Retina (tissue), 1 donor: ENCODE measurements at regions not wholly inside any gene's neighbourhood (a gene's known extent, or its start where the extent isn't known, plus 50 kb on each side); places are given as distances from the start of the nearest gene placed in this dataset.
"Not testable (repeated sequence)": the region's sequence is repeated elsewhere in the genome, so short reads cannot be mapped to it uniquely, and the experiment has no call there.

Experiments used
- DNase-seq: peaks from one replicate; pipeline ENCODE4 v3.0.0-alpha.2; 2016

DNA sequence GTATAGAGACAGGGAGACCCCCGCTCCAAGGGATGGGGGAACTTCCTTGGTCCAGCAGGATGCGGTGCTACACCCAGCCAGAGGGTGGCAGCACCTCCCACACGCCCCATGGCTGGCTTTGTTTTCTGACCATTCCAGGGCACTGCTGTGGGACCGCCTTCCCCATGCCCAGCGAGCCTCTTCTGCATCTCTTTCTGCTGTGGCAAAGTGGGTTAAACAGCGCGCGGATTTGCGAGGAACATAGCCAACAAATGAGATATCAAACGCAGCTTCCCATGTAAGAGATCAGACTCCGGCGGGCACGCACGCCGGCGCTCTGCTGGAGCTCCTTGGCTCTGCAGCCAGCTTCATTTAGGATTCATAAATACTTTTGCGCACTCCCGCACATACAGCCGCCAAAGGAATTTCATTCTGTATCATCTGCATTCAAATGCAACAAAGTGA lies 485.8 kb upstream of the CADM1 start:
- DNase-seq, result peak; percentile 56

DNA sequence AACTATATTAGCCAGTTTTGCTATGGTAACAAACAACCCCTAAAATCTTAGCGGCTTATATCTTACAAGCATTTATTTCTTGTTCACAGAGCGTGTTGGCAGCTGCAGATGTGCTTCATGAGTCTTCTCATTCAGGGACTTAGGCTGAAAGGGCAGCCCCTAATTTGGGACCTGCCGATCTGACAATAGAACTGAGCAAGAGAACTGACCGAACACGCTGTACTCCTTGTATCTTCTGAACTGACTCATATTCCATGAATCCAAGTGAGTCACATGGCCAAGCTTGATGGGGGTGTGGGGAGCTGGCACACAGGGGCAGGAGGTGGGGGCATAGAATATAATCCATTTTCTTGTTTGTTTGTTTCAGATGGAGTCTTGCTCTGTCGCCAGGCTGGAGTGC lies 481.7 kb upstream of the CADM1 start:
- no peak for DNase-seq

- no peak for DNase-seq
These were observed 480.0 kb upstream of the CADM1 start for GRCh38 chr11:115984228-115984627.

GRCh38 chr11:115982666-115983065 lies 478.5 kb upstream of the CADM1 start:
- DNase-seq, result no peak

- DNase-seq, result no peak
These were observed 477.7 kb upstream of the CADM1 start for GRCh38 chr11:115981814-115982471.

GRCh38 chr11:115981104-115981481 lies 476.9 kb upstream of the CADM1 start:
- peak; percentile 2 for DNase-seq

GRCh38 chr11:115980337-115981103 lies 476.3 kb upstream of the CADM1 start:
- peak; percentile 1 for DNase-seq

- no peak for DNase-seq
These were observed 470.5 kb upstream of the CADM1 start for GRCh38 chr11:115974703-115975102.

GRCh38 chr11:115967203-115967602 lies 463.0 kb upstream of the CADM1 start:
- DNase-seq, result not testable (repeated sequence)

- DNase-seq, result peak; percentile 52
These were observed 461.7 kb upstream of the CADM1 start for GRCh38 chr11:115965767-115966504.

DNA sequence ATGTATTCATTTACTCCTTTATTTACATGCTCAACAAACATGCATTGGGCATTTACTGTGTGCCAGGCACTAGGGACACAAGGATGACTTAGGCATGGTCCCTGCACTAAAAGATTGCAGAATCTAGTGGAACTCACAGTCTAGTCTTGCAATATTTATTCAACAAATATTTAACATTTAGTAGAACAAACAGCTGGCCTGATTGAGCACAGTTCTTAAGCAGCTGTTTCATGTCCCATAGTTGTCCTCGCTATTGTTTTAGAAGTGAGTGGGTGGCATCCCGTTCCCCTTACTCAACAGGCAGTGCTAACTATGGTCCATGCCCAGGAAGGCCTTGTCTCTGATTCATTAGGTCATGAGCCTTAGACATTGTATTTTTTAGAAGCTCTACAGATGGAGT lies 459.9 kb upstream of the CADM1 start:
- no peak for DNase-seq

DNA sequence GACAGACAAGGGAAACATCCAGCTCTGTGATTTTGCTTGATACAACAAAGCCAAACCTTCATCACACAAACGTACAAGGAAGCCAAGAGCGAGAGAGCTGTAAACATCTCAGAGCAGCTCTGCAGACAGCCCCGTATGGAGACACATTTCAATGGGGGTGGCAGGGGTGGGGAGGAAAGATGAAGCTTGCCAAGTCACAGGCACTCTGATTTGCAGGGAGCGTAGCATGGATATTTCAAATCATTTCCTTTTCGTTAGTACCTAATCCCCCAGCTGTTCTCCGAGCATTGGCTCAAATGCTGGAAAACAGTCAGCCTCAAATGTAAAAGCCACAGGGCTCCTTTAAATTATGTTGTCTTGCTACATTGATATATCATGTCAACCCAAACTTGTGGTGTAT lies 458.9 kb upstream of the CADM1 start:
- DNase-seq, result no peak

DNA sequence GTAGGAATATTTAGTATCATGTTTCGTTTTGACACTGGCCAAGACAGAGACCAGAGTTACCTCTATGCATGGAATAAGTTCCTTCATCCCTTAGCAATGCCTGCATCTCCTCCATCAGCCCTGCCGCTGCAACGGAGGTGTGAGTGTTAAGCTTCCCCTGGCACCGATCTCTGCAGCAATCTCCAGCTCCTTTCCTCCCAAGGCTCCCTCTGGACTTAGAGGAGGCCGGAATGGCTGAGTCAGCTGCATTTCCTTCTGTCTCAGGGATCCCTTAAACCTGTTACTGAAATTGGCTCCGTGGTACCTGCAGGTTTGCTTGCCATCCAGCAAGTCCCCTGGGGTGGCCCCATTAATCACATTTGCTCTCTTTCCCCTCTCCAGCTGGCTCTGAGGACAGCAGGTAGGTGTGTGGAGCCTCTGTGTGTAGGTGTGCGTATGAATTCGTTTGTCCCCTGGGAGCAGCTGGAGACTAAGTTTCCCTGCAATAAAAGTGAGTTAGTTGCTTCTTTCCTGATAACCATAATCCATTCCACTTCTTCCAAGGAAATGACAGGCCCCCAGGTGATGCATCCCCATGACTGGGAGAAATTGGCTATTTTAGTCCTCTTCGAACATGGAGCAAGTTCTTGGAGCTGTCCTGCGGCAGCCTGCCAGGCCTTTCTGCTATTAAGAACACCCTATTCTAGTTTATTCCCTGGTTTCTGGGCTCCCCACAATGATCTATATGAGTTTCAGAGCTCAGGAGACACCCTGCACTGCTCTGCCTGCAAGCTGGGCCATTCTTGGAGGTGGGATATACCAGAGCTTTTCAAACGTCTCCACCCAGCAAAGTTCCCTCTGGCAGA lies 457.2 kb upstream of the CADM1 start:
- peak; percentile 23 for DNase-seq

DNA sequence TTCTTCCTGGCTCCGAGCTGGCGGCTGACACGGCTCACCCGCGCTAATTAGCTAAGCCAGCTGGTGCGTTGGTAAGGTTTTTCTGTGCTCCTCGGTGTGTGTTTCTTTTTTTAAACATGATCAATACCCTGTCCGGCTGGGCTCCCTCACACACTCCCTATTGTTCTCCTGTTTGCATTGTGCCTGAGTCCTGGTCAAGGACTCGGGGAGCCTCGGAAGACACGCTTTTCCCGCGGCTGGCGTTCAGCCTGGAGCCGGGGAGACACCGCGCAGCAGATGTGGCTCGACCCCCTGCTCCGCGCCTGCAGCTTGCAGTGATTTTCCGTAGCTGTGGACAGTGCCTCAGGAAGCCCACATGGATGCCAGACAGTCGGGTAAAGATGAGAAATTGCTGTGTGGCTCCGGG lies 454.9 kb upstream of the CADM1 start:
- peak; percentile 51 for DNase-seq

GRCh38 chr11:115958089-115959000 lies 454.1 kb upstream of the CADM1 start:
- no peak for DNase-seq

- DNase-seq, result no peak
These were observed 451.6 kb upstream of the CADM1 start for GRCh38 chr11:115955803-115956202.

GRCh38 chr11:115950660-115951059 lies 446.4 kb upstream of the CADM1 start:
- DNase-seq, result no peak

GRCh38 chr11:115944596-115944995 lies 440.4 kb upstream of the CADM1 start:
- no peak for DNase-seq

- no peak for DNase-seq
These were observed 437.8 kb upstream of the CADM1 start for GRCh38 chr11:115942011-115942410.

- no peak for DNase-seq
These were observed 437.3 kb upstream of the CADM1 start for GRCh38 chr11:115941481-115941993.

- DNase-seq, result no peak
These were observed 436.8 kb upstream of the CADM1 start for GRCh38 chr11:115941044-115941443.
